HG03521 (cell line): ENCODE measurements at regions not wholly inside any gene's neighbourhood (a gene's known extent, or its start where the extent isn't known, plus 50 kb on each side); places are given as distances from the start of the nearest gene placed in this dataset.

Source experiments
- ATAC-seq: cut with Tn5 transposase; IDR thresholded peaks from one replicate; pipeline ENCODE4 v1.9.1; 2021; ENCODE audit warnings: mild to moderate bottlenecking, moderate library complexity; ENCODE audit not compliant: unreplicated experiment

DNA sequence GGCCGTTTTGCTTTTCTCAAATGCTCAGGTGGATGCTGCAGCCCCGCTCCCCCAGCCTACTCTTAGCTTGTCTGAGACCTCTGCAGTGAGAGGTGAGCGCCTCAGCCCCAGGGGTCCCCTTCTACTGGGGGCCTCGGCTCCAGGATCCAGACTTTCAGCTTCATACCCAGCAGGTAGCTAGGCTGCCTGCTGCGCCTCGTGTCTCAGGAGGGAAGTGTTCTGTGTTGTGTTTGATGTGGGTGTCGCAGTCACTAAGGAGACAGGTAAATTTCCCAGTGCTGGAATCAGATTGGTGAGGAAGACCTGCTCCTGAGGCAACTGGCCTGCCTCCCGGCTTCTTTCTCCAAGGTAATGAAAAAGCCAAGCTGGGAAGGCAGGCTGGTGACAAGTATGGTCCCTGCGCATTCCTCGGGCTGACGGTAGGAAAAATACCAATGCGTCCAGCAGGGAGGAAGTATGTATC, 604.0 kb upstream of the SALL1 start:
- no peak for ATAC-seq

GRCh38 chr16:51753467-51754127, 602.5 kb upstream of the SALL1 start:
- no peak for ATAC-seq

DNA sequence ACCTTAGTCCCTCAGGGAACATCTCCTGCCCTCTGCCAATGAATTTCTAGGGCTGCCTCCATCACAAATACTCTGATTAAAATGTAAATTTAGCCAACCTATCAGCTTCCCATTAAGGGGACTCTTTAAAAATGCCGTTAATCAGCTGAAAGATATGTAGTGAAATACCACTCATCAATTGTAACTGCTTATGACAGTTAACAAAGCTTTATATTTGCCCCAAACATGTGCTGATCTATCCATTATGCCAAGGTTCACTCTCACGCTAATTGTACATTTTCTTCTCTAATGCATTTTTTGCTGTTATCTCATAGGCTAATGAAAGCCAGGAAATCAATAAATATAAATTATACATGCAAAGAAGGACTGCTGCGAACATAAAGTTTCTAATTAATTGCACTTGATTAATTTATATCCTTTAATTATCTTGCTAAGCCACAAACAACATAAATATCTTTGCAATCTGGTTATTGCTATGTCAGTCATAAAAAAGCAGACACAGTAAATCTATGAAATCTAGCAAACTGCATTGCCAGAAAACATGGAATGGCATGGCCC, 601.4 kb upstream of the SALL1 start:
- no peak for ATAC-seq

- ATAC-seq, result no peak
These were observed 596.3 kb upstream of the SALL1 start for GRCh38 chr16:51747329-51747728.

- ATAC-seq, result no peak
These were observed 583.1 kb upstream of the SALL1 start for GRCh38 chr16:51734220-51734619.

- ATAC-seq, result no peak
These were observed 582.1 kb upstream of the SALL1 start for GRCh38 chr16:51733181-51733580.

GRCh38 chr16:51731160-51731559, 580.1 kb upstream of the SALL1 start:
- ATAC-seq, result no peak

GRCh38 chr16:51723036-51723724, 572.1 kb upstream of the SALL1 start:
- no peak for ATAC-seq

DNA sequence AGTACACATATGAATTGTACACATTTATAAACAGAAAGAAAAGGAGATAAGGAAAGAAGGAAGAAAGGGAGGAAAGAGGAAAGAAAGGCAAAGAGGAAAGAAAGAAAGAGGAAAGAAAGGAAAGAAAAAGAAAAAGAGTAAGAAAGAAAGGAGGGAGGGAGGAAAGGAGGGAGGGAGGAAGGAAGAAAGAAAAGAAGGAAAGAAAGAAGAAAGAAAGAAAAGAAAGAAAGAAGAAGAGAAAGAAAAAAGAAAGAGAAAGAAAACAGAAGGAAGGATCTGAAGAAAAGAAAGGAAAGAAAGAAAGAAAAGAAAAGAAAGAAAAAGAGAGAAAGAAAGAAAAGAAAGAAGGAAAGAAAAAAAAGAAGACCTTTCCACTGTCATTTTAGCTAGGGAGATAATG, 571.4 kb upstream of the SALL1 start:
- ATAC-seq, result no peak

DNA sequence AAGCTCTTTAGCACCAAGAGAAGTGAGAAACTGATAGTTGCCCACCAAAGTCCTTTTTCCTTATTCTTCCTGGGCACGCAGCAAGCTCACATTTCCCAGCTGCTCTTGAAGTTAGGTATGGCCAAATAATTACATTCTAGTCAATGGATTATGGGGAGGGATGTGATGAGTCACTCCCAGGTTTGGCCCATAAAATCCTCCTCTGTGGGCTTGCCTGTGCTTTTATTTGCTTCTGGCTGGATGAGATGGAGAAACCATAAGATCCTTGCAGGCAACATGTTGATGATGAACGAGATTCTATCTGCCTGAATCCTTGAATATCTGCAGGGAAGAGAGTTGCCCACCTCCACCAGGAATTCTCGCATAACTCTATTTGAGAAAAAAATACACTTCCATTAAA, 568.3 kb upstream of the SALL1 start:
- ATAC-seq, result no peak

GRCh38 chr16:51716195-51716594, 565.1 kb upstream of the SALL1 start:
- no peak for ATAC-seq

DNA sequence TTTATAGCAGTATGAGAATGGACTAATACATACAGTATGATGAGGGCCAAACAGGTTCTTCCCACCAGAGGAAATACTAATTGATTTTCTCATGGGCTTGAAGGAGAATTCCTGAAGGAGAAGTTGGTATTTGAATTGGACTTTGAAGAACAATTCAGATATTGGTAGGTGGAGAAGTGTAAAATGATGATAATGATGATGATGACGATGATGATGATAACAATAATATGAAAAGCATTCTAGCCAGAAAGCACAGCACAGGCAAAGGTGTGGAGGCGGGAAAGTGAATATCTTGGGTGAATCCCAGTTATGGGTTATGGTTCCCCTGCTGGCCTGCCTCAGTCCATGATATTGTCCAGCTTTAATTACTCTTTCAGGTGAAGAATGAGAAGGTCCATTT, 562.4 kb upstream of the SALL1 start:
- no peak for ATAC-seq

DNA sequence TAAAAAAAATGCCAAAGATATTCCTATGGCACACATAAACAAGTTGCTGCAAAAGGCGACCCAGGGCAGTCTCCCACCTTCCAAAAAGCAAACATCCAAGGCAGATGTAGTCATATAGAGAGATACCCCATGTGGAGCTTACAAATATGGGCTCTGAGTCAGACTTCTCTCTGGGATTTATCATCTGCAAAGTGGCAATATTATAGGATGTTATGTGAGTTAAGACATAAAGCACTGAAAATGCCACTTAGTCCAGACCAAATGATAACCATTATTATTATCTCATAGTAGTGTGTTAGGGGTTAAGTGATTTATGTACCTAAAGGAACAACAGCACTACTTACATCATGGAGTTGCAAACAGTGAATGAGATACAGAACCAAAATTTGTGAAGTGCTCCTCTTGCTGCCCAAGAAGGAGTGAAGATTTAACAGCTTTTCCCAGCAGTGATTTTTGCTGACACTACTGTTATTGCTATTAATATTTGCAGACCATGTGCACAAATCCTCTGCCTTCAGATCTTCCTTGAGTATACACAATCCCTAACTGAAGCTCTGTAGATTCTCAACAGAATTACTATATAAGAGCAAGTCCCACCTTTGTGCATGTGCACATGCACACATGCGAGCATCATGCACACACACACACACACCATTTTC, 560.0 kb upstream of the SALL1 start:
- ATAC-seq, result no peak

- no peak for ATAC-seq
These were observed 559.1 kb upstream of the SALL1 start for GRCh38 chr16:51710186-51710585.

- no peak for ATAC-seq
These were observed 557.8 kb upstream of the SALL1 start for GRCh38 chr16:51708861-51709260.

DNA sequence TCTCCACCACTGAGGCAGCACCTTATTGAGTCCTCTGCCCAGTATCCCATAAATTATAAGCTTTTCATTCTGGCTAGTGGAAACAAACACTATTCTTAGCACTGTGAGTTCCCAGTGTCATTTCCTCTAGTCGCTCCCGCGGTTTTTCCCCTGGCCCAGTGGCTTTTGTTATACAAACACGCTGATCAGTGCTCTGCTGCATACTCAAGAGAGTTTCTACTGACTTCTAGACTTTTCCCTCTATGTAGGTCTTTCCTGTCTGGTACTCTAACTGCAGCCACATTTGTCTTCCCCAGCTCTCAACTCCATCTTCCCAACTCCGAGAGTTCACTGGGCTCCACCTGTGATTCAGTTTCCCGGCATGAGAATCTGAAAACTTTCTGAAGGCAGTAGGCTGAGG, 556.6 kb upstream of the SALL1 start:
- ATAC-seq, result no peak

- no peak for ATAC-seq
These were observed 554.1 kb upstream of the SALL1 start for GRCh38 chr16:51705142-51705541.

DNA sequence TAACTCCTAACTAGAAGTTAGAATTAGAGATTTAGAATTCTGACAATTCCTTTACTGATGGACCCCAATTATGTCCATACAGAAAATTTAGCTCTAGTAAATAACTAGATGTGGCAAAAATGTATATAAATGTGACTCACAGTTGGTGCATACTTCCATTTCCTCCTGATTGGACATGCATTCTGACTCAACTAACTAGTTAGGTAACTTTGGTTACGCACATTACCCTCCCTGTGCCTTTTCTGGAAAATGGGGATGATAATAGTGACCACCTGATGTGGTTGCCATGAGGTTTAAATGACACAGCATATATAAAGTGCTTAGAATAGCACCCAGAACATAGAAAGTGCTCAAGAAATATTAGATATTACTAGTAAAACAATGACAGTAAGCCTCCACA, 550.0 kb upstream of the SALL1 start:
- ATAC-seq, result no peak

GRCh38 chr16:51699686-51700396, 548.8 kb upstream of the SALL1 start:
- no peak for ATAC-seq

DNA sequence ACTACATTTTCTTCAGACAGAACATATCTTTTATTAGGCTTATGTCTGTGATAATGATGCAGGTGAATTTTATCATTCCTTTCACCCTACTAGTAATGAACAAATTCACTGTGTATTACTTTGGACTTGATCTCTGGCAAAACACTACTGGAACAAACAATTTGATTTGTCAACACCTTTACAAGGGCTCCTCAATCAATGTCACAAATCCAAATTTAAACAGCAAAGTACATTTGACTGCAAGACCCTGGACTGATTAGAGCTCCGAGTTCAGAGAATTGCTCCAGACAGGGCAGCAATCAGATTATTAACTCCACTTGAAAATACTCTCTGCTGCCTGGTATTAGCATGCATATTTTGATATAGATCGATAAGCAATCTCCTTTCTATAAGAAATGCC, 547.6 kb upstream of the SALL1 start:
- ATAC-seq, result no peak

DNA sequence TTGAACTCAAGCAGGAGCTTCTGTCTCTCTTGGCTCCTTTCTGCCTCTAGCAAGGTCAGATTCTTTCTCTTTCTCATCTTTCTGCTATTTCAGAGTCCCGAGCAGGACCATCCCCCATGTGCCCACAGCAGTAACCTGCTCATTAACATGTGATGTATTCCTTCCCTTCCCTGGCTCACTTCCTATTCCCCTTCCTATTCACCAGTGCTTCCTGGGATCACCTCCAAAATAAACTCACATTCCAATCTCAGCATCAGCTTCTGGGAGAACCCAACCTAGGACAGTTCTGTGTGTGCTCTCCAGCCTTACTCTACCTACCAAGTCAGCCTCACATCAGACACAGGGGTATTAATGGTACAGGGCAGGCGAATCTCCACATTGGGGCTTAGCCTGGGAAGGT, 546.4 kb upstream of the SALL1 start:
- ATAC-seq, result no peak
